HL-60 (cell line): ENCODE measurements at regions not wholly inside any gene's neighbourhood (a gene's known extent, or its start where the extent isn't known, plus 50 kb on each side); places are given as distances from the start of the nearest gene placed in this dataset.

ENCODE experiments used
- DNase-seq, 2 experiments: peaks; one replicate each; pipeline ENCODE4 v3.0.0-alpha.2; 2010 to 2020; ENCODE audit warnings: low read depth in 1 of 2, low spot score in 1 of 2
- H3K27ac ChIP-seq: fragments of 250-450 bp; sonication (Bioruptor Pico); replicated peaks from 2 replicates; pipeline ENCODE4 v1.5.1; 2020; ENCODE audit warnings: mild to moderate bottlenecking, moderate library complexity
- H3K27me3 ChIP-seq: fragments of 250-450 bp; sonication (Bioruptor Pico); 2 replicates; pipeline ENCODE4 v1.5.1; 2021; ENCODE audit warnings: mild to moderate bottlenecking, moderate library complexity; ENCODE audit not compliant: insufficient read depth, poor library complexity, severe bottlenecking
- H3K4me3 ChIP-seq: replicated peaks from 2 replicates; pipeline ENCODE4 v1.5.1; 2011; ENCODE audit warnings: mild to moderate bottlenecking, control low read depth, low read length; ENCODE audit not compliant: insufficient read depth
- GABPA ChIP-seq: IDR thresholded peaks from 2 replicates; pipeline ENCODE4 v1.6.1; 2012; ENCODE audit warnings: low read depth
- POLR2AphosphoS5 ChIP-seq: IDR thresholded peaks from 2 replicates; pipeline ENCODE4 v1.6.1; 2012; ENCODE audit warnings: low read depth
- SPI1 ChIP-seq: IDR thresholded peaks from 2 replicates; pipeline ENCODE4 v1.6.1; 2012; ENCODE audit warnings: low read depth, mild to moderate bottlenecking, borderline replicate concordance
- TF ChIP-seq, protein P1 (sequence below): IDR thresholded peaks from 2 replicates; pipeline ENCODE4 v1.6.1; 2012; ENCODE audit warnings: low read depth; ENCODE audit not compliant: insufficient replicate concordance
- TF ChIP-seq, protein P2 (sequence below): IDR thresholded peaks from one replicate; pipeline ENCODE4 v1.5.1; 2011; ENCODE audit warnings: low read length, control low read depth, inconsistent platforms; ENCODE audit not compliant: insufficient read depth

DNA sequence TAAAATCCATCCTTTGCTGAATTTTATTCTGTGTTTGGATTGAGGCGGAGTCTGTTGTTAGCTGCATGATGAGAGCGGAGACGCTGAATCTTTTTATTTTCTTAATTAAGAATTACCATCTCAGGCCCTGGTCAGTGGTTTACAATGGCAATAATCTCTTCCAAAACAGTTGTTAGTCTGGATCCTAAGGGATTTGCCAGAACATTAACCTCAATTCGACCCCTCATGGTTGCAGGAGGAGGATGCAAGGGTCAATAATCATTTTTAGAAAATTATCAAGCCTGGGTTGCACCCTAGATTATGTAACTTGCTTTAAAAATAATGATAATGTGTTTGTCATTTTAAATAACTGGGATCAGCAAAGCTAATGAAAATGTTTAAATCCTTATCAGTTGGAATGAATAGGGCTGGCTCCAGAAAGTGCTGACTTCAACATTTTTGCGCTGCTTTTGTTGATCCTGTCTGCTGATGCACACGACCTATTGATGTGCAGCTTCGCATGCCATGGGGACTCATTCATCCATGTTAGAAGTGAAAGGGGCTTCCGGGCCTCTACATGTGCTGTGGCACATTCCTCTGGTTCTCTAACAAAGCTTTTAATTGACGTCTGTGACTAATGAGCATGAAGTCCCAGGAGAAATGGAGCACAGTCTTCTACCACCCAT, 80.7 kb upstream of the KIAA1217 start:
- Histone ChIP-seq H3K4me3 (no peak overlapping the region), H3K27ac (no peak overlapping the region), H3K27me3 (no peaks in the 10 kb centered on the region)
- no peak for TF ChIP-seq SPI1
- no peak for TF ChIP-seq GABPA
- TF ChIP-seq, protein P1, sequence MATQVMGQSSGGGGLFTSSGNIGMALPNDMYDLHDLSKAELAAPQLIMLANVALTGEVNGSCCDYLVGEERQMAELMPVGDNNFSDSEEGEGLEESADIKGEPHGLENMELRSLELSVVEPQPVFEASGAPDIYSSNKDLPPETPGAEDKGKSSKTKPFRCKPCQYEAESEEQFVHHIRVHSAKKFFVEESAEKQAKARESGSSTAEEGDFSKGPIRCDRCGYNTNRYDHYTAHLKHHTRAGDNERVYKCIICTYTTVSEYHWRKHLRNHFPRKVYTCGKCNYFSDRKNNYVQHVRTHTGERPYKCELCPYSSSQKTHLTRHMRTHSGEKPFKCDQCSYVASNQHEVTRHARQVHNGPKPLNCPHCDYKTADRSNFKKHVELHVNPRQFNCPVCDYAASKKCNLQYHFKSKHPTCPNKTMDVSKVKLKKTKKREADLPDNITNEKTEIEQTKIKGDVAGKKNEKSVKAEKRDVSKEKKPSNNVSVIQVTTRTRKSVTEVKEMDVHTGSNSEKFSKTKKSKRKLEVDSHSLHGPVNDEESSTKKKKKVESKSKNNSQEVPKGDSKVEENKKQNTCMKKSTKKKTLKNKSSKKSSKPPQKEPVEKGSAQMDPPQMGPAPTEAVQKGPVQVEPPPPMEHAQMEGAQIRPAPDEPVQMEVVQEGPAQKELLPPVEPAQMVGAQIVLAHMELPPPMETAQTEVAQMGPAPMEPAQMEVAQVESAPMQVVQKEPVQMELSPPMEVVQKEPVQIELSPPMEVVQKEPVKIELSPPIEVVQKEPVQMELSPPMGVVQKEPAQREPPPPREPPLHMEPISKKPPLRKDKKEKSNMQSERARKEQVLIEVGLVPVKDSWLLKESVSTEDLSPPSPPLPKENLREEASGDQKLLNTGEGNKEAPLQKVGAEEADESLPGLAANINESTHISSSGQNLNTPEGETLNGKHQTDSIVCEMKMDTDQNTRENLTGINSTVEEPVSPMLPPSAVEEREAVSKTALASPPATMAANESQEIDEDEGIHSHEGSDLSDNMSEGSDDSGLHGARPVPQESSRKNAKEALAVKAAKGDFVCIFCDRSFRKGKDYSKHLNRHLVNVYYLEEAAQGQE = no peak
- TF ChIP-seq POLR2AphosphoS5 = no peak
- TF ChIP-seq, protein P2, sequence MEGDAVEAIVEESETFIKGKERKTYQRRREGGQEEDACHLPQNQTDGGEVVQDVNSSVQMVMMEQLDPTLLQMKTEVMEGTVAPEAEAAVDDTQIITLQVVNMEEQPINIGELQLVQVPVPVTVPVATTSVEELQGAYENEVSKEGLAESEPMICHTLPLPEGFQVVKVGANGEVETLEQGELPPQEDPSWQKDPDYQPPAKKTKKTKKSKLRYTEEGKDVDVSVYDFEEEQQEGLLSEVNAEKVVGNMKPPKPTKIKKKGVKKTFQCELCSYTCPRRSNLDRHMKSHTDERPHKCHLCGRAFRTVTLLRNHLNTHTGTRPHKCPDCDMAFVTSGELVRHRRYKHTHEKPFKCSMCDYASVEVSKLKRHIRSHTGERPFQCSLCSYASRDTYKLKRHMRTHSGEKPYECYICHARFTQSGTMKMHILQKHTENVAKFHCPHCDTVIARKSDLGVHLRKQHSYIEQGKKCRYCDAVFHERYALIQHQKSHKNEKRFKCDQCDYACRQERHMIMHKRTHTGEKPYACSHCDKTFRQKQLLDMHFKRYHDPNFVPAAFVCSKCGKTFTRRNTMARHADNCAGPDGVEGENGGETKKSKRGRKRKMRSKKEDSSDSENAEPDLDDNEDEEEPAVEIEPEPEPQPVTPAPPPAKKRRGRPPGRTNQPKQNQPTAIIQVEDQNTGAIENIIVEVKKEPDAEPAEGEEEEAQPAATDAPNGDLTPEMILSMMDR = no peak
- DNase-seq = no peak

DNA sequence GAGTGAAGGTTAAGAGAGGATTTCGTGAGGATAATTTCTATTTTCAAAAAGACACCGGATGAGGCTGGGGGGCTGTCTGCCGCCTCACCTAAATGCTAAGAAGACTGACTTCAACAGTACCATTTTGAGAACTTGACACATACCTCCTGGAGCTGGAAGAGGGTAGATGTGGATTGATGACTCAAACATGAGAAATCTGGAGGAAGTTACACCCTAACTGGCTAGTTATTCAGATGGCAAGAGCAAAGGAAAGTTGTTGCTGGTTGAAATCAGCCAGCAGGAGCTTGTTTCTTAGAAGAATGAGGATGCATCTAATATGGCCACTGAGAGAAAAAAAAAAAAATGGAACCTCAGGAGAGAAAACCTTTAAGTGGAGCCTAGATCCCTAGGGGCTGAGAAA, 76.2 kb upstream of the KIAA1217 start:
- H3K27me3 ChIP-seq = no peaks in the 10 kb centered on the region
- H3K27ac ChIP-seq = no peak overlapping the region
- DNase-seq = no peak
- no peak overlapping the region for H3K4me3 ChIP-seq
- TF ChIP-seq SPI1 = no peak
- no peak for TF ChIP-seq GABPA

DNA sequence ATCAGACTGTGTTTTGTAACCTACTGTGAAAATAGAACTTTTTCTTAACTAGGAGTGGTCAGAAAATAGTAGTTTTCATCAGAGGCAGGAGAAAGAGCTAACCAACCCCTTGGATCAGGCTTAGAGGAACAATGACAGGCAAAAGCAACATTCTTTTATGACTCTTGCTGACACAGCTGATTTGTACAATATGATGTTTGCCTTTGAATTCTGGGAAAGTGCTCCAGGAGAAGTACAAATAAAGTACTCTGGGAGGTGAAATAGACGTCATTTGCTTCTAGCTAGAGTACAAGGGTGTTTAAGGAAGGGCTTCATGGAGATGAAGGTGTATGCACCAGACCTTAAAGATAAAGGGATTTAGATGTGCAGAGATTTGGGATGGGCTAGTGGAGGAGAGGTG, 75.1 kb upstream of the KIAA1217 start:
- DNase-seq = no peak
- Histone ChIP-seq H3K27ac (no peak overlapping the region), H3K4me3 (no peak overlapping the region), H3K27me3 (no peaks in the 10 kb centered on the region)
- no peak for TF ChIP-seq SPI1
- TF ChIP-seq, protein P1 = no peak
- TF ChIP-seq, protein P2 = no peak
- no peak for TF ChIP-seq GABPA
- no peak for TF ChIP-seq POLR2AphosphoS5

DNA sequence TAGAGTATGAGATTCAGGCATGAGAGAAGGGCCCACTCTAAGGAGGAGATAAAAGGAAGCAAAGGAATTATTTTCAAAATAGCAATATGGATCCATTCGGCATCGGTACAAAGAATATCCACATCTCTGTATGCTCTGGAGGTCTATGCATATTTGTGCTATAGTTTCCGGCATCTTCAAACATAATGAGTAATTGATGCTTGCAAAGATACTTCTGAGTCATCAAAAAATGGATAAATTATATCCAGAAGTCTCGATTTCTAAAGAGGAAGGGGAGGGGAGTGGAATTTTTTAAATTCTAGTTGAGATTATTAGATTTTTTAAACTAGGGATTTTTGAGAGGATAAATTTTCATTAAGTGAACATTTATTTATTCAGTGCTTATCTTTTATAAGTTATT, 72.9 kb upstream of the KIAA1217 start:
- DNase-seq = no peak
- no peak overlapping the region for H3K4me3 ChIP-seq
- no peaks in the 10 kb centered on the region for H3K27me3 ChIP-seq
- TF ChIP-seq, protein P2 = no peak
- TF ChIP-seq, protein P1 = no peak
- TF ChIP-seq SPI1 (no peak), GABPA (no peak)
- no peak overlapping the region for H3K27ac ChIP-seq
